SHP77 treated with DMSO at 0.1 percent for 48 hours (cell line): ENCODE measurements at regions not wholly inside any gene's neighbourhood (a gene's known extent, or its start where the extent isn't known, plus 50 kb on each side); places are given as distances from the start of the nearest gene placed in this dataset.
A peak's percentile ranks its signal among the peaks of the same experiment; 100 is the strongest.
"Not testable (repeated sequence)": the region's sequence is repeated elsewhere in the genome, so short reads cannot be mapped to it uniquely, and the experiment has no call there.

ENCODE experiments used
- DNase-seq: peaks from one replicate; lab custom pipeline; 2025; lab: John Stamatoyannopoulos, UW

DNA sequence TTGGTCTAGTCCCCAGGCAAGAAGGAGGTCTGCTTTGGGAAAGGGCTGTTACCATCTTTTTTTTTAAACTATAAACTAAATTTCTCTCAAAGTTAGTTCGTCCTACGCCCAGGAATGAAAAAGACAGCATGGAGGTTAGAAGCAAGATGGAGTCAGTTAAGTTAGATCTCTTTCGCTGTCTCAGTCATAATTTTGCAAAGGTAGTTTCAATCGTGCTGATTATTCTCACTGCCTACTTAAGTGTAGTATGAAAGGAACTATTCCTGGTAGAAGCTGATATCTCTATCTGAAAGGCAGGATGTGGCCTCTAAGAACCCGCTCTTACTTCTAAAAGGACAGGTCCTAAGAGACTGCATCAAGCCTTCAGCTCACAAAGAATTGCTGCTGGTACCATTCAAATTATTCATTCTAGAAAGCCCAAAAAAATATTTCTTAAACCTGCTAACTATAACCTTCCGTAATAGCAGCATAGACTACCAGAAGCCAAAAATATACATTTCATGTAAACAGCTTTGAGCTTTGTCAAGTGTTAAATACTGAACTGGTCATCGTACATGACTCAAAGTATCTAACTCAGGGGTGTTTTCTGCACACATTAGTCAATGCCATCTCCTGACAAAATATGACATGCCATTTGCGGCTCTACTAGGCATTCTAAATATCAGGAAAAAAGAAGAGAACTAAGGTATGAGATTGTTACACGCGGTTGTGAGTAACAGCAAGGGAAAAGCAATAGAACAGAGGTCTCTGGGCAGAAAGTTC lies 96.0 kb upstream of the CCDC80 start:
- DNase-seq = no peak

DNA sequence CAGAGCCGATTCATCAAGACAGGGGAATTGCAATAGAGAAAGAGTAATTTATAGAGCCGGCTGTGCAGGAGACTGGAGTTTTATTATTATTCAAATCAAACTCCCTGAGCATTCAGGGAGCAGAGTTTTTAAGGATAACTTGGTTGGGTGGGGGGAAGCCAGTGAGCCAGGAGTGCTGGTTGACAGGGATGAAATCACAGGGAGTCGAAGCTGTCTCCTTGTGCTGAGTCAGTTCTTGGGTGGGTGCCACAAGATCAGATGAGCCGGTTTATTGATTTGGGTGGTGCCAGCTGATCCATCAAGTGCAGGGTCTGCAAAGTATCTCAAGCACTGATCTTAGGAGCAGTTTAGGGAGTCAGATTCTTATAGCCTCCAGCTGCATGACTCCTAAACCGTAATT lies 95.4 kb upstream of the CCDC80 start:
- DNase-seq = no peak

DNA sequence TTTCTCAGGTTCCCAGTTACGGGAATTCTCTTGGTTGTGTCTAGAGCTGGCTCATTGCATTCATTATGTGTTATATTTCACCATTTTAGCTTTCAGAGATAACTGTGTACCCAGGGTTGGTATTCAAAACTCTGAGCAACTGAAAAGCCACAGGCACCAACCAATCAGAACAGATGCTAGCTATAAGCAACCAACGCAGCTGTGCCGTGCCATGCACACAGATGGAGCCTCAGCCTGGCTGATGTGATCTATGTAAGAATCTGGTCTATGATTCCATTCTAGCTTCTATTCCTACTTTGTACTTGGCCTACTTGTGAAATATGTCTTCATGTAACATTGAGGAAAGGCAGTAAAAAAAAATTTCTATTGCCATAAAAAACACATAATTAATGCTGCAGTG lies 95.0 kb upstream of the CCDC80 start:
- DNase-seq = no peak

DNA sequence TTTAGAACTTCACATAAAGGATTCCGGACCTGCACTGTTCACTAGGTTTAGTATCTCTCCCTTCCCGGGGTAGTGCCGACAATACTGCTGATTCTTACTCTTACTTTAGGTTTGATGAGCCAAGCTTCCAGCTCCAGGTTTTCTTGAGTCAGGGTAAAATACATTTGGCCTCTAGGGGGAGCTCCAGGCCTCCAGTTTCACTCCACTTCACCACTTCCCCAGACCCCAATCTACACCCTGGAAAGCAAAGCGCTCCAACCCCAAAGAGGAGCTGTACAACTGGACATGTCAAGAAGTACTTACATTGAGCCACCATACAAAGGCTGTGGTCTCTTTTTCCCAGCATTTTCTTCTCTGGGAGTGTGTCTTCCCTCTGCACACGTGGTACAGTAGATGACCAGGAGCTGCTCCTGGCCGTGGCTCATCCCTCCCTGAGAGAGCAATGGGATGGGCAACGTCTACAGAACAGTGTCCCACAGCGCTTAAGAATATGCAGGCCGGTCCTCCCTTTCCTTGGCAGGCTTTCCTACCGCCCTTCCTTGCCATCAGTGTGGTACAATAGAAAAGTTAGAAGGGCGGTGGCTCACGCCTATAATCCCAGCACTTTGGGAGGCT lies 93.9 kb upstream of the CCDC80 start:
- peak; percentile 32 for DNase-seq

DNA sequence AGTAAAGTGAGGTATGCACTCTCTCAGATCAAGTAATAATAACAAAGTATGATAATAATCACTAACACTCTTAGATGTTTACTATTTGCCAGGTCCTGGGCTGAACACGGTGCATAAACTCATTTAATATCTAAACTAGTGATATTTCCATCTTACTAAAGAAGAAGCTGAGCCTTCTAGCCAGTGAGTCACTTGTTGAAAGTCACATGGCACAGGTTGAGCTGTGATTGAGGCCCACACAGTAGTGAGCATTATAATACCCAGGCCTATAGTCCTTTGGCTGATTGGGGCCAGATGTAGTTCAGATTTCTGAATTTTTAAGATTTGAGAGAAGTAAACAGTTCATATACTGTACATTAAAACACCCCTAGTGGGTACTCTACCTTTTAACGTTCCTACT lies 93.2 kb upstream of the CCDC80 start:
- DNase-seq = no peak

DNA sequence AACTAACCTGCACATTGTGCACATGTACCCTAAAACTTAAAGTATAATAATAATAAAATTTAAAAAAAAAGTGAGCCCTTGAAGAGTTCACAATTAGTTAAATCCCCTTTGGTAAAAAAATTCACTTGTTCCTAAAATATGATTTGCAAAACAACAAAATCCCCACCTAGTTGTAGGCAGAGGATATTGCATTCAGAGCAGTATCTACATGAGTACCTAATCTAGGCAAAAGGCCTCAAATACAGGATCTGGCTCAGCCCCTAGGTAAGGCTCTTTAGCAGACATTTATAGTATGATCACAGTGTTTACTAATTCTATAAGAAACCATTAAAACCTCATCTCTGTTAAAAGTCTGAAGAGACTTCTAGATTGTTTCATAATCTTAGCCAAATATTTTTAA lies 89.3 kb upstream of the CCDC80 start:
- DNase-seq = no peak

DNA sequence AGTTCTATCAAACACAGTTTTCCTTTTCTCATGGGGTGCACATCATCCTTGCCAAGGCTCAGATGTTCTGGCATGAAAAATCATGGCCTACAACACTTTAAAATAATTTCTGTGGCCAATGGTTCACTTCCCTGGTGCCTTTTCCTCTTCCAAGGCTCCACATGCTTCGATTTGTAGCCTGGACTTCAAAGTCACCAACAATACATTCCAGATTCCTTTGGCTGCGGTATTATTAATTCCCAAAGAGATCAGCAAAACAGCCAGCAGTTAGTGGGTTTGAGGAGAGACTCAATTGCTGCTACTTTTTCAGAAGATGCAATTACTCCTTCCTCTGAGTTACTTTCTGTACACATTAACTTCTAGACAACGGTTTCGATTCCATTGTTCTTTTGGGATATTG lies 80.3 kb upstream of the CCDC80 start:
- DNase-seq = no peak

DNA sequence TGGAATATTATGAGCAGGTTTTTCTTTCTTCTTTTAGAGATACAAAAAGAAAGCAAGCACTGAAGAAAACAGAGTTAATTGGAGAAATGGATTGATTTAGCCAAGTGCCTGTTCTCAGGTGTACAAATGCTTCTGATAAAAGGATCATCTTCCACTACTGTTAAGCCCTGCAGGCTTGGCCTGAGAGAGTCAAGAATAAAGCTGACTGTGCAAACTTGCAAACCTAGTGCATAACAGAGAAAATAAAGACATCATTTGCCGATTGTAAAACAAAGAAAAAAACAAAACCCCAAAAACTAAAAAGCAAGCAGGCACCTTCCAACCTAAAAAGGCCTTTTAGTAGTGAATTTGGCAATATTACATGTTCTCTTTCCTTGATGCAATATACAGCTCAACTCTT lies 78.0 kb upstream of the CCDC80 start:
- DNase-seq = no peak

DNA sequence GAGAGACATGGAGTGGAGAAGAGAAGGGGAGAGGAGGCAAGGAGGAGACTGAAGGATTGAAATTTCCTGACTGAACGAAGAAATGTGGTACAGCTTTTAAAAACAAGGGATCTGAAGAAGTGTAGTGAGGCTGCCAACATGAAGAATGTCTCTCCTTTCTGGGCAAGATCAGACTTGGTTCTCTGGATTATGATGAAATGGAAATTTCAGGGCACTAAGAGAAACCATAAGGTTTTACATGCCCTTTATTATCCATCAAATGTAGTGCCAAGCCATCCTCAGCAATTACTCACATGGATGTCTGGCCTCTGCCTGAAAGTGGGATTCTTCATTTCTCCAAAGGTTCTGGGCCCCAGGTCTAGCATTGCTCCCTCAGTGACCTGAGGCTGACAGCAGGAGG lies 77.6 kb upstream of the CCDC80 start:
- DNase-seq = no peak

DNA sequence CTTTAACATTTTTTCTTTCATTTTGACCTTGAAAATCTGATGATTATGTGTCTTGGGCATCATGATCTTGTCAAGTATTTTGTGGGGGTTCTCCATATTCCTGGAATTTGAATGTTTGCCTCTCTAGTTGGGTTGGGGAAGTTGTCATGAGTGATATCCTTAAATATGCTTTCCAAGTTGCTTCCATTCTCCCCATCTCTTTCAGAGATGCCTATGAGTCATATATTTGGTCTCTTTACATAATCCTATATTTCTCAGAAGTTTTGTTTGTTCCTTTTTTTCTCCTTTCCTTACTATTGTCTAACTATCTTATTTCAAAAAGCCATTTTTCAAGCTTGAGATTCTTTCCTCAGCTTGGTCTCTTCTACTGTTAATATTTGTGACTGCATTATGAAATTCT lies 69.0 kb upstream of the CCDC80 start:
- DNase-seq = no peak

DNA sequence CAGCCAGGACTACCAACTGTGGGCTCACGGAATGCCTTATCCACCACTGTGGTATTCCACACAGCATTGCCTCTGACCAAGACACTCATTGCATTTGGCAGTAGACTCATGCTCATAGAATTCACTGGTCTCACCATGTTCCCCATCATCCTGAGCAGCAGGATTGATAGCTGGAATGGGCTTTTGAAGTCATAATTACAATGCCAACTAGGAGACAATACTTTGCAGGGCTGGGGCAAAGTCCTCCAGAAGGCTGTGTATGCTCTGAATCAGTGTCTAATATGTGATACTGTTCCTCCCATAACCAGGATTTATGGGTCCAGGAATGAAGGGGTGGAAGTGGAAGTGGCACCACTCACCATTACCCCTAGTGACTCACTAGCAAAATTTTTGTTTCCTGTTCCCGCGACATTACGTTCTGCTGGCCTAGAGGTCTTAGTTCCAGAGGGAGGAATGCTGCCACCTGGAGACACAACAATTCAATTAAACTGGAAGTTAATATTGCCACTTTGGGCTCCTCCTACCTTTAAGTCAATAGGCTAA lies 58.6 kb upstream of the CCDC80 start:
- DNase-seq = no peak

DNA sequence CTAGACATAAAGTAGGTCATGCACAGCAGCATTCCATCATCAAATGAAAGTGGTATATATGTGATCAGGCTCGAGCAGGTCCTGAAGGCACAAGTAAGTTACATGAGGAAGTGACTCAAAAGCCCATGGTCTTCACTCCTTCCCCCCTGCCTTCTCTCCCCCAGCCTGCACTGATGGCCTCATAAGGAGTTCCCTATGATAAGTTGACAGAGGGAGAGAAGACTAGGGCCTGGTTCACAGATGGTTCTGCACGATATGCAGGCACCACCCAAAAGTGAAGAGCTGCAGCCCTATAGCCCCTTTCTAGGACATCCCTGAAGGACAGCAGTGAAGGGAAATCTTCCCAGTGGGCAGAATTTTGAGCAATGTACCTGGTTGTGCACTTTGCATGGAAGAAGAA lies 57.5 kb upstream of the CCDC80 start:
- not testable (repeated sequence) for DNase-seq

DNA sequence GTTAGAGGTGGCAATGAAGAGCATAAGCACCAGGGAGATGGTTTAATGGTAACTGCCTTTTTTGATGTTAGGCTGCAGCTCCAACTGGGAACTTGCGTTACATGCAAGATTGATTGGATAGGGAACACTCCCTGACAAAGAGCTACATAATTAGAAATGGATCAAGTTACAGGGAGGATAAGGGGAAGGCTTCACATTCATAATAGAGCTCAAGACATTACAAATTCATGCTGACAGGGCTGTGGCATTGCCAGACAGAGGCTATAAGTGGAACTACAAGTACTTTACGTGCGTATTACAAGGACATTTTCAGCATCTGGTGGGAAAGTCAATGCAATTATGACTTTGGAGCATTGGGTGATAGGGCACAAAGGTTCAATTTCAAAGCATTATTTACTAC lies 55.3 kb upstream of the CCDC80 start:
- DNase-seq = not testable (repeated sequence)

DNA sequence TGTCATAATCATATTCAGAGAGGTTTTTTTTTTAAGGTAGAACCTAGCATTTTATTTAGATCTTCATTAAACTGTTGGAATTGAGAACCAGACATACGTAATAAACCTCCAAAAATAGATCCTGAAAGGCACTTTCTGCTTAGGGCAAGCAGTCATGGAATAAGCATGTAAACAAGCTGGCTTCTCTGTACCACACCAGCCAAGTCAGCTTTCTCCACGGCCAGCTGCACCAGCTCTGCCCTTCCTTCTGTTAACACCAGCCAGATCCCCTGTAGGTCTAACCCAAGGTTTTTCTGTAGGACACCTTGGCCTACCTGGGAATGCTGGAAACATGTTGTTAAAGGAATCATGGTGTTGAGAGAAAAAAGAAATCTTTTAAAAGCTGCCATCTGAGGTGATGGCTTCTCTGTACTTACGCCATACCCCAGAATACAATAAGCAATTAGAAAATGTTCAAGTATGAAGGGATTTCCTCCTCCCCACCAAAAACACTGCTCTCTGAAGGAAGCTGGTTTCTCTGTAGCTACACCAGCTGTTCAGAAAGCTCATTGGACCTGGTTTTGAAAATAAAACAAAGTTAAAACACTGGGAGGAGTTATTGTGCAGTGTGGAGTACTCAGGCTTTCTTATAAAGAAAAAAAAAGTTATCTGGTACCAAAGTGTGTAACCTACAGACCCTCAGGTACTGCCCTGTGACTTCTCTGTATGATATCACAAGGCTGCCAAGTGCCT lies 54.6 kb upstream of the CCDC80 start:
- DNase-seq = not testable (repeated sequence)

DNA sequence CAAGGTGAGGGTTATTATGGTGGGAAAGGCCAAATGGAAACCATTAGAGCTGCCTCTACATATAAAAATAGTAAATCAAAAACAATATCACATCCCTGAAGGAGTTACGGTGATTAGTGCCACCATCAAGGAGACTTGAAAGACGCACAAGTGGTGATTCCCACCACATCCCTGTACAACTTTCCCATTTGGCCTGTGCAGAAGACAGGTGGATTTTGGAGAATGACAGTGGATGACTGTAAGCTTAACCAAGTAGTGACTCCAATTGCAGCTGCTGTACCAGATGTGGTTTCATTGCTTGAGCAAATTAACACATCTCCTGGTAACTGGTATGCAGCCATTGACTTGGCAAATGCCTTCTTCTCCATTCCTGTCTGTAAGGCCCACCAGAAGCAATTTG lies 54.0 kb upstream of the CCDC80 start:
- DNase-seq = not testable (repeated sequence)

DNA sequence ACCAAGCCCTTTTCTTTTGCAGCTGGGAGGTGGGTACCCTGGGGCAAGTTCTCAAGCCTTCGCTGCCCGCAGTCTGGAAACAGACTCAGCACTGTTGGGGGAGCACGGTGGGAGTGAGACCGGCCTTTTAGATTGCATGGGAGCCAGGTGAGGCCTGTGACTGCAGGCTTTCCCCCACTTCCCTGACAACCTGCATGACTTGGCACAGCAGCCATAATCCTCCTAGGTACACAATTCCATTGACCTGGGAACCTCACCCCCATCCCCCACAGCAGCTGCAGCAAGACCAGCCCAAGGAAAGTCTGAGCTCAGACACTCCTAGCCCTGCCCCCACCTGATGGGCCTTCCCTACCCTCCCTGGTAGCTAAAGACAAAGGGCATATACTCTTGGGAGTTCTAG lies 52.2 kb upstream of the CCDC80 start:
- no peak for DNase-seq
